Keratinocyte (primary cell): ENCODE measurements at regions not wholly inside any gene's neighbourhood (a gene's known extent, or its start where the extent isn't known, plus 50 kb on each side); places are given as distances from the start of the nearest gene placed in this dataset.

Experiments used
- DNase-seq: peaks from one replicate; pipeline ENCODE4 v3.0.0-alpha.2; 2011; ENCODE audit warnings: low read depth, missing footprints, low spot score
- FAIRE-seq: peaks from 2 replicates; lab custom pipeline; 2011; peaks lifted over from hg19 to GRCh38; lab: Jason Lieb, UNC
- H2AFZ ChIP-seq: 2 replicates; pipeline ENCODE4 v1.6.0; 2012; ENCODE audit warnings: low read length, control low read depth, inconsistent platforms; ENCODE audit not compliant: control insufficient read depth
- H3K27ac ChIP-seq: 2 replicates; pipeline ENCODE4 v1.5.1; 2011; ENCODE audit warnings: low read length; ENCODE audit not compliant: control insufficient read depth, insufficient read depth
- H3K27me3 ChIP-seq: 3 replicates; pipeline ENCODE4 v1.6.0; 2011; ENCODE audit warnings: low read length; ENCODE audit not compliant: control insufficient read depth, insufficient read depth; ENCODE audit errors: extremely low read depth
- H3K36me3 ChIP-seq, 2 experiments: 2 replicates in 1 of 2; 3 replicates in 1 of 2; pipeline ENCODE4 v1.5.1; 2011; ENCODE audit warnings: low read length in 2 of 2, mild to moderate bottlenecking in 1 of 2; ENCODE audit not compliant: control insufficient read depth in 2 of 2, insufficient read depth in 2 of 2; ENCODE audit errors: extremely low read depth in 1 of 2
- H3K4me1 ChIP-seq: 3 replicates; pipeline ENCODE4 v1.5.1; 2011; ENCODE audit warnings: low read length; ENCODE audit not compliant: control insufficient read depth, insufficient read depth; ENCODE audit errors: extremely low read depth
- H3K4me2 ChIP-seq: 3 replicates; pipeline ENCODE4 v1.6.0; 2011; ENCODE audit warnings: low read depth, low read length; ENCODE audit not compliant: control insufficient read depth, insufficient read depth; ENCODE audit errors: extremely low read depth
- H3K4me3 ChIP-seq, 3 experiments: fragments of 200-600 bp in 1 of 3; sonication (generic) in 1 of 3; 2 replicates in 2 of 3; 3 replicates in 1 of 3; pipeline ENCODE4 v1.5.1; 2011 to 2016; ENCODE audit warnings: low read length in 3 of 3, mild to moderate bottlenecking in 3 of 3, control low read depth in 2 of 3, inconsistent platforms in 1 of 3, low read depth in 1 of 3, mixed read lengths in 1 of 3, mixed run types in 1 of 3, moderate library complexity in 1 of 3; ENCODE audit not compliant: control insufficient read depth in 2 of 3, insufficient read depth in 2 of 3; ENCODE audit errors: extremely low read depth in 1 of 3
- H3K79me2 ChIP-seq: 2 replicates; pipeline ENCODE4 v1.6.0; 2012; ENCODE audit warnings: low read length; ENCODE audit not compliant: control insufficient read depth, insufficient read depth
- H3K9ac ChIP-seq: 3 replicates; pipeline ENCODE4 v1.6.0; 2011; ENCODE audit warnings: low read length; ENCODE audit not compliant: control insufficient read depth, insufficient read depth; ENCODE audit errors: extremely low read depth
- H3K9me1 ChIP-seq: 3 replicates; pipeline ENCODE4 v1.6.0; 2011; ENCODE audit warnings: low read length; ENCODE audit not compliant: control insufficient read depth, insufficient read depth; ENCODE audit errors: extremely low read depth
- H3K9me3 ChIP-seq: 2 replicates; pipeline ENCODE4 v1.5.1; 2012; ENCODE audit warnings: low read depth, low read length; ENCODE audit not compliant: control insufficient read depth
- H4K20me1 ChIP-seq: 3 replicates; pipeline ENCODE4 v1.6.0; 2011; ENCODE audit warnings: low read length; ENCODE audit not compliant: control insufficient read depth, insufficient read depth; ENCODE audit errors: extremely low read depth
- EZH2 ChIP-seq: IDR thresholded peaks from one replicate; pipeline ENCODE4 v1.6.1; 2012; ENCODE audit warnings: inconsistent platforms, mild to moderate bottlenecking, low read length, moderate library complexity
- dilution Hi-C: fragments of 300-500 bp; cut with MboI; formaldehyde crosslinking; loops from one replicate; pipeline ENCODE4 v1.7.0; 2020; ENCODE audit warnings: low sequenced_read_pairs; ENCODE audit not compliant: extremely low pct_ligation_motif_present
- TF ChIP-seq, protein P1 (sequence below), 3 experiments: IDR thresholded peaks in 1 of 3; conservative IDR thresholded peaks in 1 of 3; optimal IDR thresholded peaks in 1 of 3; 2 replicates in 2 of 3; 3 replicates in 1 of 3; pipeline versions ENCODE3 to v1.5.1; 2011; ENCODE audit warnings: low read length in 3 of 3, mild to moderate bottlenecking in 3 of 3, moderate library complexity in 2 of 3, control low read depth in 1 of 3, inconsistent platforms in 1 of 3; ENCODE audit not compliant: insufficient read depth in 2 of 3; ENCODE audit errors: extremely low read depth in 1 of 3

DNA sequence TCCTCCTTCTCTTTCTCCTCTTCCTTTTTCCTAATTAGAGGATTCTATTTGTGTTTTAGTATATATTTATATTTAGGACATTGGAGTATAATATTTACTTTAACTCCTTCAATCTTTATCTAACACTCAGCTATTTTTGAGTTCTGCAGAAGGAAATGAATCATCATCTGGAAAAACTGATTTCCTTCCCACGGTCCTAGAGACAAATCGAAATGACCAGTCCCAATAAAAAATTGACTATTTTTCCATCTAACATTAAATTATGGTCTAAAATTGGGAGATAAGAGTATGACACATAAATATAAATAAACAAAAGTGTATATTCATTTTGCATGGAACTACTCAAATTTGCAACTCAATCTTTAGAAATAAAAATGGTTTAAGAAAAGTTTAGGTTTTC is 167.4 kb downstream of the TMTC3 start:
- TF ChIP-seq EZH2: no peak
- TF ChIP-seq, protein P1, sequence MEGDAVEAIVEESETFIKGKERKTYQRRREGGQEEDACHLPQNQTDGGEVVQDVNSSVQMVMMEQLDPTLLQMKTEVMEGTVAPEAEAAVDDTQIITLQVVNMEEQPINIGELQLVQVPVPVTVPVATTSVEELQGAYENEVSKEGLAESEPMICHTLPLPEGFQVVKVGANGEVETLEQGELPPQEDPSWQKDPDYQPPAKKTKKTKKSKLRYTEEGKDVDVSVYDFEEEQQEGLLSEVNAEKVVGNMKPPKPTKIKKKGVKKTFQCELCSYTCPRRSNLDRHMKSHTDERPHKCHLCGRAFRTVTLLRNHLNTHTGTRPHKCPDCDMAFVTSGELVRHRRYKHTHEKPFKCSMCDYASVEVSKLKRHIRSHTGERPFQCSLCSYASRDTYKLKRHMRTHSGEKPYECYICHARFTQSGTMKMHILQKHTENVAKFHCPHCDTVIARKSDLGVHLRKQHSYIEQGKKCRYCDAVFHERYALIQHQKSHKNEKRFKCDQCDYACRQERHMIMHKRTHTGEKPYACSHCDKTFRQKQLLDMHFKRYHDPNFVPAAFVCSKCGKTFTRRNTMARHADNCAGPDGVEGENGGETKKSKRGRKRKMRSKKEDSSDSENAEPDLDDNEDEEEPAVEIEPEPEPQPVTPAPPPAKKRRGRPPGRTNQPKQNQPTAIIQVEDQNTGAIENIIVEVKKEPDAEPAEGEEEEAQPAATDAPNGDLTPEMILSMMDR (optimal IDR thresholded peaks at IDR 0.05 in 1 of 3, IDR thresholded peaks at IDR 0.05 in 1 of 3, conservative IDR thresholded peaks at IDR 0.05 in 1 of 3; ENCODE audit: extremely low read depth in 1 of 3, insufficient read depth in 2 of 3, low read length in 3 of 3): no peak
- dilution Hi-C loops: no loop called here
- DNase-seq: no peak

DNA sequence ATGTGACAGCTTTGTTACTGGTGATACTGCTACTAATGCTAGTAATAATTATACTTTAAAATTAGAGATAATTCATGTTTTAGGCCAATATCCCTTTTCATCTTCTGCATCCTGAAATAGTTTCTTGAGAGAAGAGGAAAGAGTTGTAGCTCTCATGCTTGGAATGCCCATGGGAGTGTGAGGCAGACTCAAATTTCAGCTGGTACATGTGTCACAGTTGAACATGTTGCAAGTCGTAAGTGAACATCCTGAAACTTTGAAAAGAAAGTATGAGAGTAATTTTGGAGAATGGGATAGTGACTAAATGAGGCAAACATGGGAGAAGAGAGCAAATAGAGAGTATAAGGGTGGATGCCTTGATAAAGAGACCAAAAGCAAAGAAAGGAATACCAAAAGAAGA is 168.0 kb downstream of the TMTC3 start:
- dilution Hi-C loops: no loop called here
- H3K79me2 ChIP-seq: no peaks in the 10 kb centered on the region
- FAIRE-seq (peak; percentile 70), DNase-seq (no peak)
- no peaks in the 10 kb centered on the region for H3K27me3 ChIP-seq
- H4K20me1 ChIP-seq: no peaks in the 10 kb centered on the region
- H3K36me3 ChIP-seq: no peaks in the 10 kb centered on the region
- no peak overlapping the region for H3K4me3 ChIP-seq
- H3K9me3 ChIP-seq: no peaks in the 10 kb centered on the region
- H3K27ac ChIP-seq: no peak overlapping the region
- no peak overlapping the region for H2AFZ ChIP-seq
- H3K4me1 ChIP-seq: peaks cover 28% of the 10 kb centered on the region
- H3K9me1 ChIP-seq: no peaks in the 10 kb centered on the region
- no peak overlapping the region for H3K9ac ChIP-seq
- TF ChIP-seq, protein P1 (optimal IDR thresholded peaks at IDR 0.05 in 1 of 3, IDR thresholded peaks at IDR 0.05 in 1 of 3, conservative IDR thresholded peaks at IDR 0.05 in 1 of 3; ENCODE audit: extremely low read depth in 1 of 3, insufficient read depth in 2 of 3, low read length in 3 of 3): no peak
- TF ChIP-seq EZH2: no peak
- no peak overlapping the region for H3K4me2 ChIP-seq

More for the DNA sequence above, 167.4 kb downstream of the TMTC3 start:
- no peak overlapping the region for H3K4me2 ChIP-seq
- H3K36me3 ChIP-seq: no peaks in the 10 kb centered on the region
- H2AFZ ChIP-seq: no peak overlapping the region
- H3K4me3 ChIP-seq: no peak overlapping the region
- no peaks in the 10 kb centered on the region for H3K9me3 ChIP-seq
- no peak for FAIRE-seq
- no peak overlapping the region for H3K9ac ChIP-seq
- H3K4me1 ChIP-seq: peaks cover 31% of the 10 kb centered on the region
- H3K27me3 ChIP-seq: no peaks in the 10 kb centered on the region
- no peaks in the 10 kb centered on the region for H3K9me1 ChIP-seq
- H3K27ac ChIP-seq: no peak overlapping the region
- no peaks in the 10 kb centered on the region for H4K20me1 ChIP-seq
- H3K79me2 ChIP-seq: no peaks in the 10 kb centered on the region
